Colonic mucosa (tissue), 4 donors: ENCODE measurements at regions not wholly inside any gene's neighbourhood (a gene's known extent, or its start where the extent isn't known, plus 50 kb on each side); places are given as distances from the start of the nearest gene placed in this dataset.

Experiments used
- DNase-seq: peaks from one replicate; pipeline ENCODE4 v3.0.0-alpha.2; 2020
- H3K27ac ChIP-seq: fragments of 200-600 bp; one replicate; pipeline ENCODE4 v1.8.0; 2021
- H3K27me3 ChIP-seq: fragments of 200-600 bp; one replicate; pipeline ENCODE4 v1.8.0; 2021
- H3K36me3 ChIP-seq: fragments of 200-600 bp; one replicate; pipeline ENCODE4 v1.8.0; 2021
- H3K4me1 ChIP-seq: fragments of 200-600 bp; one replicate; pipeline ENCODE4 v1.8.0; 2021; ENCODE audit warnings: mild to moderate bottlenecking
- H3K4me3 ChIP-seq: fragments of 200-600 bp; one replicate; pipeline ENCODE4 v1.8.0; 2021
- H3K9ac ChIP-seq, 2 donors: one replicate each; pipeline ENCODE4 v1.7.0; 2013; ENCODE audit warnings: control low read depth in 2 of 2, low read depth in 2 of 2, low read length in 2 of 2
- H3K9me3 ChIP-seq: fragments of 200-600 bp; one replicate; pipeline ENCODE4 v1.8.0; 2021
- CTCF ChIP-seq: fragments of 200-600 bp; IDR thresholded peaks from one replicate; pipeline ENCODE4 v1.8.0; 2022; ENCODE audit warnings: antibody characterized with exemption, mild to moderate bottlenecking
- intact Hi-C: fragments of 100-400 bp; cut with DNase I; formaldehyde crosslinking; loops from one replicate; pipeline ENCODE4 v1.14.1; 2022
- donor health status: healthy.
- donor health status: DM: no; HTN: no; CAD: no.
- donor health status: DM: no; HTN: no; CAD: no.

GRCh38 chr4:123262080-123262479, 134.5 kb upstream of the SPRY1 start:
- no peaks in the 10 kb centered on the region for H3K27me3 ChIP-seq
- no peaks in the 10 kb centered on the region for H3K9me3 ChIP-seq
- intact Hi-C loops, result no loop called here
- no peak overlapping the region for H3K27ac ChIP-seq
- H3K9ac ChIP-seq, result no peak overlapping the region
- no peaks in the 10 kb centered on the region for H3K4me1 ChIP-seq
- no peak overlapping the region for H3K4me3 ChIP-seq
- DNase-seq, result no peak
- H3K36me3 ChIP-seq, result no peaks in the 10 kb centered on the region
- TF ChIP-seq CTCF, result no peak

GRCh38 chr4:123265443-123265842, 131.2 kb upstream of the SPRY1 start:
- intact Hi-C loops, result no loop called here
- no peaks in the 10 kb centered on the region for H3K4me1 ChIP-seq
- DNase-seq, result no peak
- no peak for TF ChIP-seq CTCF
- H3K27me3 ChIP-seq, result no peaks in the 10 kb centered on the region
- no peak overlapping the region for H3K4me3 ChIP-seq
- no peak overlapping the region for H3K9ac ChIP-seq
- no peak overlapping the region for H3K27ac ChIP-seq
- no peaks in the 10 kb centered on the region for H3K36me3 ChIP-seq
- no peaks in the 10 kb centered on the region for H3K9me3 ChIP-seq

GRCh38 chr4:123266221-123266620, 130.4 kb upstream of the SPRY1 start:
- no peaks in the 10 kb centered on the region for H3K36me3 ChIP-seq
- TF ChIP-seq CTCF, result no peak
- intact Hi-C loops, result no loop called here
- H3K4me3 ChIP-seq, result no peak overlapping the region
- DNase-seq, result no peak
- no peaks in the 10 kb centered on the region for H3K4me1 ChIP-seq
- no peak overlapping the region for H3K27ac ChIP-seq
- H3K9me3 ChIP-seq, result no peaks in the 10 kb centered on the region
- H3K9ac ChIP-seq, result no peak overlapping the region
- no peaks in the 10 kb centered on the region for H3K27me3 ChIP-seq

- Histone ChIP-seq H3K9me3 (no peaks in the 10 kb centered on the region), H3K27ac (no peak overlapping the region), H3K36me3 (no peaks in the 10 kb centered on the region), H3K27me3 (no peaks in the 10 kb centered on the region), H3K4me3 (no peak overlapping the region), H3K9ac (no peak overlapping the region), H3K4me1 (no peaks in the 10 kb centered on the region)
- TF ChIP-seq CTCF, result no peak
- DNase-seq, result no peak
- intact Hi-C loops, result no loop called here
These were observed 117.8 kb upstream of the SPRY1 start for GRCh38 chr4:123278755-123279154.

- H3K4me1 ChIP-seq, result no peaks in the 10 kb centered on the region
- no peak overlapping the region for H3K9ac ChIP-seq
- H3K27me3 ChIP-seq, result no peaks in the 10 kb centered on the region
- no peaks in the 10 kb centered on the region for H3K9me3 ChIP-seq
- H3K36me3 ChIP-seq, result no peaks in the 10 kb centered on the region
- intact Hi-C loops, result no loop called here
- H3K27ac ChIP-seq, result no peak overlapping the region
- no peak overlapping the region for H3K4me3 ChIP-seq
- no peak for DNase-seq
- no peak for TF ChIP-seq CTCF
These were observed 113.2 kb upstream of the SPRY1 start for GRCh38 chr4:123283371-123283895.

GRCh38 chr4:123284168-123284567, 112.4 kb upstream of the SPRY1 start:
- H3K27me3 ChIP-seq, result no peaks in the 10 kb centered on the region
- H3K9ac ChIP-seq, result no peak overlapping the region
- no peak for TF ChIP-seq CTCF
- no peaks in the 10 kb centered on the region for H3K9me3 ChIP-seq
- H3K4me1 ChIP-seq, result no peaks in the 10 kb centered on the region
- intact Hi-C loops, result no loop called here
- no peak for DNase-seq
- H3K27ac ChIP-seq, result no peak overlapping the region
- no peak overlapping the region for H3K4me3 ChIP-seq
- H3K36me3 ChIP-seq, result no peaks in the 10 kb centered on the region
